ENCODE measurements at regions not wholly inside any gene's neighbourhood (a gene's known extent, or its start where the extent isn't known, plus 50 kb on each side); places are given as distances from the start of the nearest gene placed in this dataset.

DNA sequence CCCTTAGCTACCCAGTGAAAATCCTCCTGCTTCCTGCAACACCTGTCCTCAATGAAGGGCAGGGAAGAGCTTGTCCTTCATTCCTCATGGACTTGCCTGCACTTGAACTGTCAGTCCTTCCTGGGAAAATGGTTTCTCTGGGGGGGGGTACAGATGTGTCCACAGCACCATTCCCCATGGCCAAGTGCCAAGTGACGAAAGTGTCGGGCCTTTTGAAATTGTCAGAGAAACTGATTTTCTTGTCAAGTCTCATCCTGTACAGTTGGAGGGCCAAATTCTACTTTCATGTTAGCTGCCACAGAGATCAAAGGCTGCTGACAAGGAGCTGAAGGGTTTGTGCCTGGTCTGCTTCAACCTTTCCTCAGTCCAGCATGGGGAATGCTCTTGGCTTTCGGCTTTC is 179.5 kb upstream of the PARP11 start:
- TF ChIP-seq JUNB (IDR thresholded peaks at IDR 0.05) (no peak), CREB1 (IDR thresholded peaks at IDR 0.05; ENCODE audit: low read depth) (no peak)
- TF ChIP-seq, protein P1, sequence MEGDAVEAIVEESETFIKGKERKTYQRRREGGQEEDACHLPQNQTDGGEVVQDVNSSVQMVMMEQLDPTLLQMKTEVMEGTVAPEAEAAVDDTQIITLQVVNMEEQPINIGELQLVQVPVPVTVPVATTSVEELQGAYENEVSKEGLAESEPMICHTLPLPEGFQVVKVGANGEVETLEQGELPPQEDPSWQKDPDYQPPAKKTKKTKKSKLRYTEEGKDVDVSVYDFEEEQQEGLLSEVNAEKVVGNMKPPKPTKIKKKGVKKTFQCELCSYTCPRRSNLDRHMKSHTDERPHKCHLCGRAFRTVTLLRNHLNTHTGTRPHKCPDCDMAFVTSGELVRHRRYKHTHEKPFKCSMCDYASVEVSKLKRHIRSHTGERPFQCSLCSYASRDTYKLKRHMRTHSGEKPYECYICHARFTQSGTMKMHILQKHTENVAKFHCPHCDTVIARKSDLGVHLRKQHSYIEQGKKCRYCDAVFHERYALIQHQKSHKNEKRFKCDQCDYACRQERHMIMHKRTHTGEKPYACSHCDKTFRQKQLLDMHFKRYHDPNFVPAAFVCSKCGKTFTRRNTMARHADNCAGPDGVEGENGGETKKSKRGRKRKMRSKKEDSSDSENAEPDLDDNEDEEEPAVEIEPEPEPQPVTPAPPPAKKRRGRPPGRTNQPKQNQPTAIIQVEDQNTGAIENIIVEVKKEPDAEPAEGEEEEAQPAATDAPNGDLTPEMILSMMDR (IDR thresholded peaks at IDR 0.05 in 2 of 3, conservative IDR thresholded peaks at IDR 0.05 in 1 of 3; ENCODE audit: control insufficient read depth in 2 of 3, extremely low read depth in 1 of 3, insufficient read depth in 1 of 3, low read depth in 3 of 3, low read length in 3 of 3): no peak
